PC-3 (cell line): ENCODE measurements at regions not wholly inside any gene's neighbourhood (a gene's known extent, or its start where the extent isn't known, plus 50 kb on each side); places are given as distances from the start of the nearest gene placed in this dataset.

Experiments
- ATAC-seq: fragments of 200-7000 bp; cut with Tn5 transposase; 2 replicates; pipeline ENCODE4 v1.9.1; 2020; ENCODE audit warnings: mild to moderate bottlenecking, moderate library complexity
- BruUV-seq: library from RNA; stranded (reverse); fragments of 400-500 nt; replicated peaks from 2 replicates; lab custom pipeline; 2021; lab: Mats Ljungman, UMichigan
- CTCF ChIA-PET: fragments of 300-600 bp; sonication (Branson Sonifier 250); formaldehyde crosslinking; loops from one replicate; lab custom pipeline; 2022; ENCODE audit warnings: antibody characterized with exemption; lab: Charles Lee
- POLR2A ChIA-PET: fragments of 300-600 bp; sonication (Branson Sonifier 250); formaldehyde crosslinking; loops from one replicate; lab custom pipeline; 2022; ENCODE audit warnings: antibody characterized with exemption; ENCODE audit not compliant: unreplicated experiment; lab: Charles Lee
- DNase-seq: peaks from one replicate; pipeline ENCODE4 v3.0.0-alpha.2; 2015
- H2AFZ ChIP-seq: fragments of 300-600 bp; sonication (generic); 2 replicates; pipeline ENCODE4 v1.6.0; 2016; ENCODE audit warnings: antibody characterized with exemption, low read length
- H3F3A ChIP-seq: fragments of 300-600 bp; sonication (generic); one replicate; pipeline ENCODE4 v1.6.0; 2017; ENCODE audit warnings: antibody characterized with exemption, low read length, control low read depth, mild to moderate bottlenecking; ENCODE audit not compliant: unreplicated experiment
- H3K27ac ChIP-seq: fragments of 300-600 bp; sonication (generic); 2 replicates; pipeline ENCODE4 v1.5.1; 2016; ENCODE audit warnings: mild to moderate bottlenecking, low read length
- H3K27me3 ChIP-seq: fragments of 300-600 bp; sonication (generic); 2 replicates; pipeline ENCODE4 v1.6.1; 2016; ENCODE audit warnings: low read length, mixed read lengths
- H3K36me3 ChIP-seq: fragments of 300-600 bp; sonication (generic); 2 replicates; pipeline ENCODE4 v1.6.1; 2016; ENCODE audit warnings: low read depth, mixed run types, low read length, mixed read lengths
- H3K4me1 ChIP-seq: fragments of 300-600 bp; sonication (generic); 2 replicates; pipeline ENCODE4 v1.5.1; 2016; ENCODE audit warnings: low read length; ENCODE audit not compliant: insufficient read depth
- H3K4me2 ChIP-seq: fragments of 300-600 bp; sonication (generic); 2 replicates; pipeline ENCODE4 v1.6.0; 2016; ENCODE audit warnings: low read length
- H3K4me3 ChIP-seq: fragments of 300-600 bp; sonication (generic); 2 replicates; pipeline ENCODE4 v1.5.1; 2016; ENCODE audit warnings: mild to moderate bottlenecking, low read length, mixed read lengths
- H3K79me2 ChIP-seq: fragments of 300-600 bp; sonication (generic); 2 replicates; pipeline ENCODE4 v1.6.1; 2017; ENCODE audit warnings: low read length, mixed read lengths
- H3K9ac ChIP-seq: fragments of 300-600 bp; sonication (generic); 2 replicates; pipeline ENCODE4 v1.6.0; 2016; ENCODE audit warnings: mild to moderate bottlenecking, low read length
- H3K9me2 ChIP-seq: fragments of 300-600 bp; sonication (generic); replicated peaks from 2 replicates; pipeline ENCODE4 v1.6.1; 2016; ENCODE audit warnings: mixed run types, low read length, mixed read lengths
- H3K9me3 ChIP-seq: fragments of 300-600 bp; sonication (generic); 2 replicates; pipeline ENCODE4 v1.6.1; 2016; ENCODE audit warnings: low read length, mixed read lengths
- H4K20me1 ChIP-seq: fragments of 300-600 bp; sonication (generic); 2 replicates; pipeline ENCODE4 v1.6.1; 2016; ENCODE audit warnings: low read length, mixed read lengths
- EZH2 ChIP-seq: fragments of 300-600 bp; sonication (generic); IDR thresholded peaks from one replicate; pipeline ENCODE4 v1.6.1; 2017; ENCODE audit warnings: antibody characterized with exemption, mild to moderate bottlenecking, low read length; ENCODE audit not compliant: unreplicated experiment
- EZH2phosphoT487 ChIP-seq: fragments of 300-600 bp; sonication (generic); IDR thresholded peaks from 2 replicates; pipeline ENCODE4 v1.6.1; 2018; ENCODE audit warnings: mild to moderate bottlenecking, antibody characterized with exemption, low read length, borderline replicate concordance
- intact Hi-C: fragments of 100-400 bp; cut with micrococcal nuclease; formaldehyde crosslinking; loops from 2 replicates; pipeline ENCODE4 v1.9.0; 2023
- TF ChIP-seq, protein P1 (sequence below): fragments of 300-600 bp; sonication (generic); conservative IDR thresholded peaks from 2 replicates; pipeline ENCODE4 v1.5.1; 2017; ENCODE audit warnings: antibody characterized with exemption, low read depth, mild to moderate bottlenecking, low read length

DNA sequence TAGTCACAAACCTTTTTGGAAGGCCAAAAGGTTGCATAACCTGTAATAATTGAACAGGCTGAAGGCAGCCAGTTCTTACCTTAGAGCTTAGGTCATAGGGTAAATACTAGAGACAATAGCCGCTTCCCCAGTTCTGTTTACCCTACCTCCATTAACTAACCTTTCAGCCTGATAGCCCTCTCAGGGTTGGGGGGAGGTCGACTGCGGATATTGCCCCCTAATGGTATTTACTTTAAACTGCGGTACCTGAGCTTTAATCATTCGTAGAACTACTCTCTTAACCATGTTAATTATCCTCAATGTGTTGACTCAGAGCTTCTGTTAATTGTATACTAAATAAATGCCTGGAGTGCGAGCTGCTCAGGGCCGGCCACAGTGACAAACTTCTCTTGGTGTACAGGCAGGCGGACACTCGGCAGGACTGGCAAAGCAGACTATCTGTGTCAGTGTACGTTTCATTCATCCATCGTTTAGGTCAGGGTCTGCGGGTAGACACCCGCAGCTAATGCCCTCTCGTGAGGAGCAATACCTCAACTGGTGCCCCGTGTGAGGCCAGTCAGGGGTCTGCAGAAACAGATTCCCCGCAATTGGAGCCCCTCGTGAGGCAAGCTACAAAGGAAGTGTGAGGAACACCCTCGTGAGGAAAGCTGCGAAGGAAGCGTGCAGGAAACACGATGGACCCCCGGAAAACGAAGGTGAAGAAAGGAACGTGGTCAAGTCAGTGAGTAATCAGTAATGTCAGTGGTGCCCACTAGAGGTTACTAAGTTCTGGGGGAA lies 115.3 kb upstream of the SCN7A start:
- no peak for DNase-seq
- no peak overlapping the region for H3K9ac ChIP-seq
- ChIA-PET POLR2A (no interaction called here), CTCF (no interaction called here)
- H3K4me3 ChIP-seq, result no peak overlapping the region
- no peak overlapping the region for H2AFZ ChIP-seq
- H4K20me1 ChIP-seq, result no peaks in the 10 kb centered on the region
- intact Hi-C loops, result no loop called here
- no peaks in the 10 kb centered on the region for H3K79me2 ChIP-seq
- no peaks in the 10 kb centered on the region for H3K27me3 ChIP-seq
- TF ChIP-seq, protein P1, sequence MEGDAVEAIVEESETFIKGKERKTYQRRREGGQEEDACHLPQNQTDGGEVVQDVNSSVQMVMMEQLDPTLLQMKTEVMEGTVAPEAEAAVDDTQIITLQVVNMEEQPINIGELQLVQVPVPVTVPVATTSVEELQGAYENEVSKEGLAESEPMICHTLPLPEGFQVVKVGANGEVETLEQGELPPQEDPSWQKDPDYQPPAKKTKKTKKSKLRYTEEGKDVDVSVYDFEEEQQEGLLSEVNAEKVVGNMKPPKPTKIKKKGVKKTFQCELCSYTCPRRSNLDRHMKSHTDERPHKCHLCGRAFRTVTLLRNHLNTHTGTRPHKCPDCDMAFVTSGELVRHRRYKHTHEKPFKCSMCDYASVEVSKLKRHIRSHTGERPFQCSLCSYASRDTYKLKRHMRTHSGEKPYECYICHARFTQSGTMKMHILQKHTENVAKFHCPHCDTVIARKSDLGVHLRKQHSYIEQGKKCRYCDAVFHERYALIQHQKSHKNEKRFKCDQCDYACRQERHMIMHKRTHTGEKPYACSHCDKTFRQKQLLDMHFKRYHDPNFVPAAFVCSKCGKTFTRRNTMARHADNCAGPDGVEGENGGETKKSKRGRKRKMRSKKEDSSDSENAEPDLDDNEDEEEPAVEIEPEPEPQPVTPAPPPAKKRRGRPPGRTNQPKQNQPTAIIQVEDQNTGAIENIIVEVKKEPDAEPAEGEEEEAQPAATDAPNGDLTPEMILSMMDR, result peak; percentile 44; the same call in 1 of the 2 replicates
- TF ChIP-seq EZH2phosphoT487, result no peak
- no peaks in the 10 kb centered on the region for H3K9me3 ChIP-seq
- H3K4me1 ChIP-seq, result no peaks in the 10 kb centered on the region
- no peaks in the 10 kb centered on the region for H3K9me2 ChIP-seq
- no peak for ATAC-seq
- H3K4me2 ChIP-seq, result no peak overlapping the region
- no peaks in the 10 kb centered on the region for H3K36me3 ChIP-seq
- BruUV-seq, result no TSS peak
- no peak overlapping the region for H3K27ac ChIP-seq
- H3F3A ChIP-seq, result no peaks in the 10 kb centered on the region

DNA sequence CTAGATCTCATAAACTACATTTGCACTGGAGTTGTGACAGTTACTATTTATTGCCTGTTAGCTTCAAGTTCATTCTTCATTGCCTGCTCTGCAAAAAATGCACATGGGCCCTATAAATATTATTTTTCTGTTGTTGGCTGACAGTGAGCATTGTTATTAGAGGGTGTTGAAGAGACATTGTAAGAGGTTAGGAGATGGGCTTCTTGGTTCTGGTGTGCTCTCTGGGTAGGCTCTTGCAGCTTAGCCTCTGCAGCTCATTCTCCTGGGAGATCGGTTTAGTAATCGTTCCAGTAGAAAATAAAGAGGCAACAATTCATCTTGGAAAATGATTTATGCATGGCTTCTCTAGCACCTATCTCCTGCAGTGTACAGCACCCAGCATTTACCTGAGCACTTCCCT lies 113.8 kb upstream of the SCN7A start:
- Histone ChIP-seq H3K4me1 (no peaks in the 10 kb centered on the region), H3K9me2 (no peaks in the 10 kb centered on the region), H4K20me1 (no peaks in the 10 kb centered on the region), H3F3A (no peaks in the 10 kb centered on the region), H3K4me3 (no peak overlapping the region), H3K36me3 (no peaks in the 10 kb centered on the region), H3K4me2 (no peak overlapping the region), H2AFZ (no peak overlapping the region), H3K9ac (no peak overlapping the region), H3K27me3 (no peaks in the 10 kb centered on the region), H3K9me3 (no peaks in the 10 kb centered on the region), H3K79me2 (no peaks in the 10 kb centered on the region), H3K27ac (no peak overlapping the region)
- TF ChIP-seq, protein P1, result no peak
- TF ChIP-seq EZH2phosphoT487 (no peak), EZH2 (no peak)
- no TSS peak for BruUV-seq
- POLR2A ChIA-PET, result interaction anchor here (0.6 kb wide), 1 partner anchor 1199 kb away, joined by 3 read pairs; no protein-coding TSS in a partner anchor
- DNase-seq (no peak), ATAC-seq (no peak)
- CTCF ChIA-PET, result no interaction called here
- intact Hi-C loops, result no loop called here

DNA sequence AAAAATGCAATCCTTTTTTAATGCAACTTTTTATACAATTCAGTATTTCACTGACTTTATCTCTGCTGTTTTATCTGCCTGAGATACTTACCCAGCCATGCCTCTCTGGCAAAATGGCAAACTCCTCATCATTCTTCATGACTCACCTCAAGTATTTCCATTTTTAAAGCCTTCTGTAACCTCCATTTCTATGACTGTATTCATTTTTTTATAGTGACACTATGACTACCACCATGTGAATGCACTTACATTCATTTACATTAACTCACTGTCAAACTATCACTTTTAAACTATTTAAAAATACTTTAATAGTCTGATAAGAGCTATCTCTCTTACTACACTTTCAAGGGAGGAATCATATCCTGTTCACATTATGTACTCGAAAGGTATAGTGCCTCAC lies 99.4 kb upstream of the SCN7A start:
- H4K20me1 ChIP-seq, result no peaks in the 10 kb centered on the region
- ATAC-seq (peak; percentile 98), DNase-seq (peak; percentile 82)
- no peaks in the 10 kb centered on the region for H3F3A ChIP-seq
- H3K9me2 ChIP-seq, result no peaks in the 10 kb centered on the region
- BruUV-seq, result no TSS peak
- CTCF ChIA-PET, result no interaction called here
- no peak overlapping the region for H3K27ac ChIP-seq
- H3K27me3 ChIP-seq, result no peaks in the 10 kb centered on the region
- H3K36me3 ChIP-seq, result no peaks in the 10 kb centered on the region
- TF ChIP-seq, protein P1, result no peak
- TF ChIP-seq EZH2phosphoT487 (no peak), EZH2 (no peak)
- POLR2A ChIA-PET, result no interaction called here
- no peaks in the 10 kb centered on the region for H3K79me2 ChIP-seq
- H3K4me1 ChIP-seq, result peaks cover 14% of the 10 kb centered on the region; the same call in 1 of the 2 replicates
- H3K9ac ChIP-seq, result no peak overlapping the region
- no peaks in the 10 kb centered on the region for H3K9me3 ChIP-seq
- 0 out of 2 replicates have a peak overlapping the region, but pooled peaks have one; percentile 16 for H3K4me2 ChIP-seq
- no peak overlapping the region for H3K4me3 ChIP-seq
- intact Hi-C loops, result no loop called here
- H2AFZ ChIP-seq, result no peak overlapping the region
